ENCODE measurements at regions not wholly inside any gene's neighbourhood (a gene's known extent, or its start where the extent isn't known, plus 50 kb on each side); places are given as distances from the start of the nearest gene placed in this dataset.

- H3K4me3 ChIP-seq (ENCODE audit: low read depth, low read length) = no peak overlapping the region
- no peak for TF ChIP-seq MAX (IDR thresholded peaks at IDR 0.05; ENCODE audit: low read depth, low read length)
- TF ChIP-seq CTCF (IDR thresholded peaks at IDR 0.05; ENCODE audit: low read depth, low read length) = no peak
- no peak for TF ChIP-seq POLR2A (IDR thresholded peaks at IDR 0.05; ENCODE audit: extremely low read depth, insufficient read length)
- TF ChIP-seq MYC (IDR thresholded peaks at IDR 0.05; ENCODE audit: low read depth, low read length) = no peak
- no peak for DNase-seq (ENCODE audit: low read depth)
These were observed 537.1 kb upstream of the SEL1L start for GRCh38 chr14:82070753-82071152.

GRCh38 chr14:82073547-82073946 lies 539.9 kb upstream of the SEL1L start:
- no peak for DNase-seq (ENCODE audit: low read depth)
- H3K4me3 ChIP-seq (ENCODE audit: low read depth, low read length) = no peak overlapping the region
- no peak for TF ChIP-seq CTCF (IDR thresholded peaks at IDR 0.05; ENCODE audit: low read depth, low read length)
- TF ChIP-seq MYC (IDR thresholded peaks at IDR 0.05; ENCODE audit: low read depth, low read length) = no peak
- TF ChIP-seq MAX (IDR thresholded peaks at IDR 0.05; ENCODE audit: low read depth, low read length) = no peak
- TF ChIP-seq POLR2A (IDR thresholded peaks at IDR 0.05; ENCODE audit: extremely low read depth, insufficient read length) = no peak

- peak; percentile 44 for DNase-seq (ENCODE audit: low read depth)
- TF ChIP-seq CTCF (IDR thresholded peaks at IDR 0.05; ENCODE audit: low read depth, low read length) = no peak
- no peak for TF ChIP-seq MAX (IDR thresholded peaks at IDR 0.05; ENCODE audit: low read depth, low read length)
- no peak for TF ChIP-seq MYC (IDR thresholded peaks at IDR 0.05; ENCODE audit: low read depth, low read length)
- no peak for TF ChIP-seq POLR2A (IDR thresholded peaks at IDR 0.05; ENCODE audit: extremely low read depth, insufficient read length)
- H3K4me3 ChIP-seq (ENCODE audit: low read depth, low read length) = no peak overlapping the region
These were observed 541.9 kb upstream of the SEL1L start for GRCh38 chr14:82075566-82075965.

DNA sequence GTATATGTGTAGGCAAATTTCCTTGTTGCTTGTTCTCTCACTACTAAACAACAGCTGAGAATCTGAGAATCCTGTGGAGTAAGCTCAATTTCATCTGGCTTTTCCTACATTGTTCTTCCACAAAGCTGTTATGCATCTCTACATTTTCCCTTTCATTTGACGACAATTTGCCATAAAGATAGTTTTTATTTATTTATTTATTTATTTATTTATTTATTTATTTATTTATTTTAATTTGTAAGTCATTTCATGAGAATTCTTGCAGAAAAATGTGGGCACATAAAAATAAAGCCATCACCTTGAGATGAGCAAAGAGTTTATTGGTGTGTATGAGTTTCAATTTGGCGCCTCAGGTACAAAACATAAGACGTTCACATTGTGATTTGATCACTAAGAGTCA lies 545.9 kb upstream of the SEL1L start:
- DNase-seq (ENCODE audit: low read depth) = no peak
- no peak for TF ChIP-seq POLR2A (IDR thresholded peaks at IDR 0.05; ENCODE audit: extremely low read depth, insufficient read length)
- TF ChIP-seq CTCF (IDR thresholded peaks at IDR 0.05; ENCODE audit: low read depth, low read length) = no peak
- no peak for TF ChIP-seq MYC (IDR thresholded peaks at IDR 0.05; ENCODE audit: low read depth, low read length)
- TF ChIP-seq MAX (IDR thresholded peaks at IDR 0.05; ENCODE audit: low read depth, low read length) = no peak
- H3K4me3 ChIP-seq (ENCODE audit: low read depth, low read length) = no peak overlapping the region

GRCh38 chr14:82080370-82080769 lies 546.7 kb upstream of the SEL1L start:
- DNase-seq (ENCODE audit: low read depth) = no peak
- TF ChIP-seq POLR2A (IDR thresholded peaks at IDR 0.05; ENCODE audit: extremely low read depth, insufficient read length) (no peak), MAX (IDR thresholded peaks at IDR 0.05; ENCODE audit: low read depth, low read length) (no peak), CTCF (IDR thresholded peaks at IDR 0.05; ENCODE audit: low read depth, low read length) (no peak), MYC (IDR thresholded peaks at IDR 0.05; ENCODE audit: low read depth, low read length) (no peak)
- no peak overlapping the region for H3K4me3 ChIP-seq (ENCODE audit: low read depth, low read length)

GRCh38 chr14:82084813-82085212 lies 551.2 kb upstream of the SEL1L start:
- DNase-seq (ENCODE audit: low read depth) = no peak
- H3K4me3 ChIP-seq (ENCODE audit: low read depth, low read length) = no peak overlapping the region
- TF ChIP-seq MYC (IDR thresholded peaks at IDR 0.05; ENCODE audit: low read depth, low read length) (no peak), CTCF (IDR thresholded peaks at IDR 0.05; ENCODE audit: low read depth, low read length) (no peak), MAX (IDR thresholded peaks at IDR 0.05; ENCODE audit: low read depth, low read length) (no peak), POLR2A (IDR thresholded peaks at IDR 0.05; ENCODE audit: extremely low read depth, insufficient read length) (no peak)

Data from NB4 (cell line).